ENCODE measurements at regions not wholly inside any gene's neighbourhood (a gene's known extent, or its start where the extent isn't known, plus 50 kb on each side); places are given as distances from the start of the nearest gene placed in this dataset.

DNA sequence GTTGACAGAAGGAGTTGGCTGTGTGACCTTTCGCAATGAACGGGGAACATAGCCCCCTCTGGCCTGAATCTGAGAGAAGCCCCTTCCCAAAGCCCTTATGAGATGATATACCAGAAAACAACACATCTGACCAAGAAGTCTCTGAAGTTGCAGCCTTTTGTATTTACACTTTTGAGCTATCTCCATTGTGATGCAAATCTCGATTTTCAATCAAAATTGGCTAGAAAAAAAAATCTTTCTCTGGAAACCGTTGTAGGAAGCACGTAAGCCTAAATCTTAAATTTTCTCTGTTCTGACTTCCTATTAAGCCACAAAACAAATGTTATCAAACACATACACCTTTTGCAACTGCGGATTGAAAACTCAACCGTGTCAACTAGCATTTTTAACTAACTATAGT lies 71.4 kb upstream of the OLIG2 start:
- TF ChIP-seq, protein P1, sequence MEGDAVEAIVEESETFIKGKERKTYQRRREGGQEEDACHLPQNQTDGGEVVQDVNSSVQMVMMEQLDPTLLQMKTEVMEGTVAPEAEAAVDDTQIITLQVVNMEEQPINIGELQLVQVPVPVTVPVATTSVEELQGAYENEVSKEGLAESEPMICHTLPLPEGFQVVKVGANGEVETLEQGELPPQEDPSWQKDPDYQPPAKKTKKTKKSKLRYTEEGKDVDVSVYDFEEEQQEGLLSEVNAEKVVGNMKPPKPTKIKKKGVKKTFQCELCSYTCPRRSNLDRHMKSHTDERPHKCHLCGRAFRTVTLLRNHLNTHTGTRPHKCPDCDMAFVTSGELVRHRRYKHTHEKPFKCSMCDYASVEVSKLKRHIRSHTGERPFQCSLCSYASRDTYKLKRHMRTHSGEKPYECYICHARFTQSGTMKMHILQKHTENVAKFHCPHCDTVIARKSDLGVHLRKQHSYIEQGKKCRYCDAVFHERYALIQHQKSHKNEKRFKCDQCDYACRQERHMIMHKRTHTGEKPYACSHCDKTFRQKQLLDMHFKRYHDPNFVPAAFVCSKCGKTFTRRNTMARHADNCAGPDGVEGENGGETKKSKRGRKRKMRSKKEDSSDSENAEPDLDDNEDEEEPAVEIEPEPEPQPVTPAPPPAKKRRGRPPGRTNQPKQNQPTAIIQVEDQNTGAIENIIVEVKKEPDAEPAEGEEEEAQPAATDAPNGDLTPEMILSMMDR (IDR thresholded peaks at IDR 0.05 in 8 of 11, conservative IDR thresholded peaks at IDR 0.05 in 3 of 11) = no peak
- TF ChIP-seq POLR2AphosphoS5 (IDR thresholded peaks at IDR 0.05) (no peak), POLR2A (IDR thresholded peaks at IDR 0.05) (no peak)

Data from spleen (tissue), 7 donors.